ENCODE measurements at regions not wholly inside any gene's neighbourhood (a gene's known extent, or its start where the extent isn't known, plus 50 kb on each side); places are given as distances from the start of the nearest gene placed in this dataset.

DNA sequence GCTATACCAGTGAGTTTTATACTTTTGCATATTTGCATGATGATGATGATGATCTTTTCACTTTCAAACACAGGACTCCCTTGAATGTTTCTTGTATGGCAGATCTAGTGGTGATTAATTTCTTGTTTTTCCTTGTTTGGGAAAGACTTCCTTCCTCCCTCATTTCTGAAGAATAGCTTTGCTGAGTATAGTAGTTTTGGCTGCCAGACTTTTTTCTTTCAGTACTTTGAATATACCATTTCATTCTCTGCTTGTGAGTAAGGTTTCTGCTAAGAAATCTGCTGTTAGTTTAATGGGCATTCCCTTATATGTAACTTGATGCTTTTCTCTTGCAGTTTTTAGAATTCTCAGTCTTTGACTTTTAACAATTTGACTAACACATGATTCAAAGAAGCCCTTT is 547.4 kb upstream of the CXADR start:
- no peak for TF ChIP-seq POLR2A (IDR thresholded peaks at IDR 0.05; ENCODE audit: low read depth, low read length)
- TF ChIP-seq TAF1 (IDR thresholded peaks at IDR 0.05; ENCODE audit: low read depth, low read length) = no peak
